Kidney (tissue), 13 donors: ENCODE measurements at regions not wholly inside any gene's neighbourhood (a gene's known extent, or its start where the extent isn't known, plus 50 kb on each side); places are given as distances from the start of the nearest gene placed in this dataset.

Source experiments
- DNase-seq, 5 donors: peaks; one replicate each; pipeline ENCODE4 v3.0.0-alpha.2; 2013 to 2020
- FAIRE-seq: peaks from 2 replicates; lab custom pipeline; 2012; peaks lifted over from hg19 to GRCh38; lab: Jason Lieb, UNC
- H3K27ac ChIP-seq, 2 donors: one replicate each; pipeline ENCODE4 v1.7.0; 2013; ENCODE audit warnings: low read depth in 2 of 2, low read length in 2 of 2, inconsistent platforms in 1 of 2
- H3K27me3 ChIP-seq: one replicate; pipeline ENCODE4 v1.7.1; 2013; ENCODE audit warnings: low read length, inconsistent platforms; ENCODE audit not compliant: control insufficient read depth, insufficient read depth
- H3K36me3 ChIP-seq, 3 donors: one replicate each; pipeline versions ENCODE4 v1.7.0 to v1.7.1; 2013; ENCODE audit warnings: low read length in 3 of 3, control low read depth in 1 of 3, inconsistent platforms in 1 of 3; ENCODE audit not compliant: insufficient read depth in 3 of 3, control insufficient read depth in 2 of 3
- H3K4me1 ChIP-seq, 3 donors: one replicate each; pipeline versions ENCODE4 v1.7.0 to v1.7.1; 2013; ENCODE audit warnings: low read length in 3 of 3, inconsistent platforms in 1 of 3, low read depth in 1 of 3; ENCODE audit not compliant: control insufficient read depth in 2 of 3, insufficient read depth in 2 of 3
- H3K4me3 ChIP-seq, 3 donors: one replicate each; pipeline versions ENCODE4 v1.7.0 to v1.8.1; 2013; ENCODE audit warnings: low read length in 3 of 3, control low read depth in 1 of 3, inconsistent platforms in 1 of 3
- H3K9ac ChIP-seq, 3 donors: one replicate each; pipeline versions ENCODE4 v1.7.0 to v1.7.1; 2013; ENCODE audit warnings: low read length in 3 of 3, control low read depth in 1 of 3, inconsistent platforms in 1 of 3
- H3K9me3 ChIP-seq, 3 donors: one replicate each; pipeline versions ENCODE4 v1.7.0 to v1.7.1; 2013; ENCODE audit warnings: low read length in 3 of 3, control low read depth in 1 of 3, inconsistent platforms in 1 of 3; ENCODE audit not compliant: control insufficient read depth in 2 of 3, insufficient read depth in 1 of 3
- CTCF ChIP-seq: IDR thresholded peaks from 3 replicates; pipeline ENCODE4 v1.5.1; 2012; ENCODE audit warnings: mild to moderate bottlenecking, moderate library complexity, borderline replicate concordance; ENCODE audit not compliant: insufficient read depth; ENCODE audit errors: extremely low read depth
- intact Hi-C: fragments of 100-400 bp; cut with DNase I; formaldehyde crosslinking; loops from one replicate; pipeline ENCODE4 v1.11.1; 2022
- donor health status: control.
- donor health status: control.
- donor health status: control.
- donor health status: control.
- donor health status: control.
- donor health status: DM: yes; HTN: yes; CAD: no.
- donor health status: Normal renal cell carcinoma (clear cell type).

DNA sequence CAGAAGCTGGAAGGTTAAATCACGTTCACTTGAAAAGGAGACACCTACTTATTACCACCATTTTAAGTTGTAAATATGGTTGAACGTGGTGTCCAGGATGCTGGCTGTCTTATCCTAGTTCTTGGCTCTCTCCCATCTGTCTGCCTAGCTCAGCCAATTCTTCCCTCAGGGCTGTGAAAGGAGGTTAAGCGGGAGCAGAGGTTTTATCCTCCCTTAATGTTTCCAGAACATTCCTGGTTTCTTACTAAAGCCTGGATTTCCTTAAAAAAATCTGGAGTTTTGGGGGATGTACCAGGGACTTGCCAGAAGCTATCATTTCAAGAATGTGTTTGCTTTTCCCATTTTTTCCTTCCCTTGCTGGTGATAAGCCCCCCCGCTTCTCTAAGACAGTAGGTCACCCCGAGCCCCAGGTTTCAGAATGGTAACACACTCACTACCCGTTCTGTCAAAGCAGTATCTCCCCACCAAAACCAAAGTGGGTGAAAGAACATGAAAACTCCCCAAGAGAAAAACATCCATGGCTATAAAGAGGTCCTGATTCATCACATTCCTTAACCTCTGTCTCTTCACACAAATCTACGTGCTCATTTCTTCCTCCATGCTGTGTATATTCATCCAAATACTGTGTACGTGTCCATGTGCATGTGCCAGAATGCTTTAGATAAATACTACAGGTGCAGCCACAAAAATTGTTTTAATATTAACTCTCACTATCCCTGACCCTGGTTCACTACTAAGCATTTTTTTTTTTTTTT lies 114.7 kb downstream of the MAP3K21 start:
- no peak for TF ChIP-seq CTCF
- Histone ChIP-seq H3K9ac (no peak overlapping the region), H3K36me3 (no peaks in the 10 kb centered on the region), H3K27me3 (no peaks in the 10 kb centered on the region), H3K4me1 (no peaks in the 10 kb centered on the region), H3K4me3 (no peak overlapping the region), H3K9me3 (peaks cover 0 to 6% (median 0%) of the 10 kb centered on the region in 3 donors), H3K27ac (no peak overlapping the region)
- no peak for DNase-seq
- no peak for FAIRE-seq
- intact Hi-C loops: loop anchor here (10.0 kb wide), 1 partner anchor 353 kb away; no protein-coding TSS in a partner anchor

- intact Hi-C loops: loop anchor here (10.0 kb wide), 1 partner anchor 352 kb away; no protein-coding TSS in a partner anchor
- H3K36me3 ChIP-seq: no peaks in the 10 kb centered on the region
- FAIRE-seq (no peak), DNase-seq (no peak)
- TF ChIP-seq CTCF: no peak
- no peaks in the 10 kb centered on the region for H3K4me1 ChIP-seq
- H3K9me3 ChIP-seq: peaks cover 0 to 6% (median 0%) of the 10 kb centered on the region in 3 donors
- no peak overlapping the region for H3K9ac ChIP-seq
- H3K27ac ChIP-seq: no peak overlapping the region
- no peaks in the 10 kb centered on the region for H3K27me3 ChIP-seq
- no peak overlapping the region for H3K4me3 ChIP-seq
Measured at GRCh38 chr1:233443040-233443760, 115.7 kb downstream of the MAP3K21 start.

DNA sequence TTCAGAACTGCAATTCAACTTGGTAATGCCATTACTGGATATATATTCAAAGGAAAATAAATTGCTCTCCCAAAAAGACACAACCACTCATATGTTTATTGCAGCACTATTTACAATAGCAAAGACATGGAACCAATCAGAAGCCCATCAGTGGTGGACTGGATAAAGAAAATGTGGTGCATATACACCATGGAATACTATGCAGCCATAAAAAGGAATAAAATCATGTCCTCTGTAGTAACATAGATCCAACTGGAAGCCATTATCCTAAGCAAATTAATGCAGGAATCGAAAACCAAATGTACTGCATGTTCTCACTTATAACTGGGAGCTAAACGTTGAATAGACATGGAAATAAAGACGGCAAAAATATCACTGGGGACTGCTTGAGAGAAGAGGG lies 117.0 kb downstream of the MAP3K21 start:
- no peak for TF ChIP-seq CTCF

More for the DNA sequence above, 117.0 kb downstream of the MAP3K21 start:
- Histone ChIP-seq H3K4me3 (no peak overlapping the region), H3K36me3 (no peaks in the 10 kb centered on the region), H3K9me3 (peaks cover 0 to 6% (median 0%) of the 10 kb centered on the region in 3 donors), H3K9ac (no peak overlapping the region), H3K27me3 (no peaks in the 10 kb centered on the region), H3K27ac (no peak overlapping the region), H3K4me1 (no peaks in the 10 kb centered on the region)
- FAIRE-seq (no peak), DNase-seq (no peak)
- intact Hi-C loops: loop anchor here (10.0 kb wide), 1 partner anchor 350 kb away; no protein-coding TSS in a partner anchor
